Type B pancreatic cell (in vitro differentiated cells): ENCODE measurements at regions not wholly inside any gene's neighbourhood (a gene's known extent, or its start where the extent isn't known, plus 50 kb on each side); places are given as distances from the start of the nearest gene placed in this dataset.

ENCODE experiments used
- DNase-seq: peaks from one replicate; pipeline ENCODE4 v3.0.0; 2021; ENCODE audit warnings: mixed read lengths; ENCODE audit not compliant: unreplicated experiment; ENCODE audit errors: extremely low spot score
- H3K27ac Mint-ChIP-seq: 2 replicates; pipeline ENCODE4 v1.8.0; 2021; ENCODE audit warnings: mild to moderate bottlenecking, mixed read lengths
- H3K27me3 Mint-ChIP-seq: 2 replicates; pipeline ENCODE4 v1.8.0; 2021; ENCODE audit warnings: mixed read lengths
- H3K36me3 Mint-ChIP-seq: 2 replicates; pipeline ENCODE4 v1.8.0; 2021; ENCODE audit warnings: mixed read lengths
- H3K4me1 Mint-ChIP-seq: one replicate; pipeline ENCODE4 v1.8.0; 2021; ENCODE audit warnings: mixed read lengths; ENCODE audit not compliant: unreplicated experiment
- H3K4me3 Mint-ChIP-seq: 2 replicates; pipeline ENCODE4 v1.8.0; 2021; ENCODE audit warnings: mild to moderate bottlenecking, mixed read lengths
- H3K9me3 Mint-ChIP-seq: 2 replicates; pipeline ENCODE4 v1.8.0; 2021; ENCODE audit warnings: mixed read lengths
- CTCF ChIP-seq: fragments of 200-600 bp; sonication (generic); conservative IDR thresholded peaks from 2 replicates; pipeline ENCODE4 v1.5.0; 2021; ENCODE audit warnings: antibody characterized with exemption, mild to moderate bottlenecking

GRCh38 chr11:112523477-112523876, 262.8 kb upstream of the PLET1 start:
- peaks cover 17% of the 10 kb centered on the region for H3K27me3 Mint-ChIP-seq
- H3K36me3 Mint-ChIP-seq, result no peaks in the 10 kb centered on the region
- no peak for TF ChIP-seq CTCF
- H3K4me1 Mint-ChIP-seq, result peaks cover 36% of the 10 kb centered on the region
- peak overlapping the region; percentile 48 for H3K4me3 Mint-ChIP-seq
- H3K27ac Mint-ChIP-seq, result peak overlapping the region; percentile 59
- no peaks in the 10 kb centered on the region for H3K9me3 Mint-ChIP-seq
- DNase-seq, result no peak

- Mint-ChIP-seq H3K9me3 (no peaks in the 10 kb centered on the region), H3K27me3 (peaks cover 21% of the 10 kb centered on the region), H3K4me1 (peaks cover 40% of the 10 kb centered on the region), H3K4me3 (no peak overlapping the region), H3K36me3 (no peaks in the 10 kb centered on the region), H3K27ac (no peak overlapping the region)
- no peak for DNase-seq
- TF ChIP-seq CTCF, result no peak
These were observed 263.3 kb upstream of the PLET1 start for GRCh38 chr11:112523951-112524350.

GRCh38 chr11:112524798-112525197, 264.1 kb upstream of the PLET1 start:
- TF ChIP-seq CTCF, result no peak
- no peak for DNase-seq
- no peaks in the 10 kb centered on the region for H3K9me3 Mint-ChIP-seq

GRCh38 chr11:112525270-112525669, 264.6 kb upstream of the PLET1 start:
- peaks cover 40% of the 10 kb centered on the region for H3K4me1 Mint-ChIP-seq

More at GRCh38 chr11:112524798-112525197, 264.1 kb upstream of the PLET1 start:
- Mint-ChIP-seq H3K36me3 (no peaks in the 10 kb centered on the region), H3K4me1 (peaks cover 40% of the 10 kb centered on the region), H3K27me3 (peaks cover 21% of the 10 kb centered on the region), H3K4me3 (no peak overlapping the region), H3K27ac (no peak overlapping the region)

GRCh38 chr11:112525844-112526590, 265.4 kb upstream of the PLET1 start:
- H3K27ac Mint-ChIP-seq, result no peak overlapping the region
- no peak for TF ChIP-seq CTCF
- H3K36me3 Mint-ChIP-seq, result no peaks in the 10 kb centered on the region
- no peak for DNase-seq
- no peak overlapping the region for H3K4me3 Mint-ChIP-seq
- peaks cover 21% of the 10 kb centered on the region for H3K27me3 Mint-ChIP-seq
- peaks cover 40% of the 10 kb centered on the region for H3K4me1 Mint-ChIP-seq
- no peaks in the 10 kb centered on the region for H3K9me3 Mint-ChIP-seq

More at GRCh38 chr11:112525270-112525669, 264.6 kb upstream of the PLET1 start:
- peaks cover 21% of the 10 kb centered on the region for H3K27me3 Mint-ChIP-seq
- H3K36me3 Mint-ChIP-seq, result no peaks in the 10 kb centered on the region
- H3K27ac Mint-ChIP-seq, result no peak overlapping the region
- DNase-seq, result no peak
- TF ChIP-seq CTCF, result no peak
- H3K9me3 Mint-ChIP-seq, result no peaks in the 10 kb centered on the region
- H3K4me3 Mint-ChIP-seq, result no peak overlapping the region
